ENCODE measurements at regions not wholly inside any gene's neighbourhood (a gene's known extent, or its start where the extent isn't known, plus 50 kb on each side); places are given as distances from the start of the nearest gene placed in this dataset.
"Not testable (repeated sequence)": the region's sequence is repeated elsewhere in the genome, so short reads cannot be mapped to it uniquely, and the experiment has no call there.

DNA sequence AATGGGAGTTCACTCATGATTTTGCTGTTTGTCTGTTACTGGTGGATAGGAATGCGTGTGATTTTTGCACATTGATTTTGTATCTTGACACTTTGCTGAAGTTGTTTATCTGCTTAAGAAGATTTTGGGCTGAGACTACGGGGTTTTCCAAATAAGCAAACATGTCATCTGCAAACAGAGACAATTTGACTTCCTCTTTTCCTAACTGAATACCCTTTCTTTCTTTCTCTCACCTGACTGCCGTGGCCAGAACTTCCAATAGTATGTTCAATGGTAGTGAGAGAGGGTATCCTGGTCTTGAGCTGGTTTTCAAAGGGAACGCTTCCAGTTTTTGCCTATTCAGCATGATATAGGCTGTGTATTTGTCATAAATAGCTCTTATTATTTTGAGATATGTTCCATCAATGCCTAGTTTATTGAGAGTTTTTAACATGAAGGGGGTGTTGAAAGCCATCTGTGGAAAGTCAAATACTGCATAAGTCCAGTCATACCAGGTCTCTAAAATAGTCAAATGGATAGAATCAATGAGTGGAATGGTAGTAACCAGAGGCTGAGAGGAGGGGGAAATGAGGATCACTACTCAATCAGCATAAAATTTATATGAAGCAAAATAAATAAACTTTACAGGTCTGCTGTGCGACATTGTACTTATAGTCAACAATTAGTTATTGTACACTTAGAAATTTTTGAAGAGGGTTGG lies 610.4 kb upstream of the ADGRB3 start:
- Histone ChIP-seq H3K9ac (replicated peaks; ENCODE audit: extremely low read depth, insufficient read depth, low read length) (no peak overlapping the region), H4K20me1 (replicated peaks; ENCODE audit: control insufficient read depth, extremely low read depth, insufficient read depth, low read length) (no peaks in the 10 kb centered on the region), H3K79me2 (ENCODE audit: control insufficient read depth, insufficient read depth, low read length) (no peaks in the 10 kb centered on the region), H3K36me3 (ENCODE audit: control insufficient read depth in 2 of 2, extremely low read depth in 1 of 2, insufficient read depth in 2 of 2, low read length in 2 of 2) (no peaks in the 10 kb centered on the region), H3K27me3 (ENCODE audit: control insufficient read depth in 2 of 2, insufficient read depth in 2 of 2, low read length in 2 of 2) (no peaks in the 10 kb centered on the region), H2AFZ (ENCODE audit: low read depth, low read length) (no peak overlapping the region), H3K27ac (ENCODE audit: insufficient read depth, low read depth, low read length) (no peak overlapping the region), H3K9me1 (replicated peaks; ENCODE audit: control insufficient read depth, extremely low read depth, insufficient read depth, low read length) (no peaks in the 10 kb centered on the region), H3K4me3 (replicated peaks in 1 of 3; ENCODE audit: insufficient read depth in 1 of 3, low read depth in 1 of 3, low read length in 3 of 3) (no peak overlapping the region), H3K9me3 (replicated peaks; ENCODE audit: control insufficient read depth, insufficient read depth, low read length) (peaks cover 2% of the 10 kb centered on the region), H3K4me2 (ENCODE audit: insufficient read depth, low read length) (no peak overlapping the region), H3K4me1 (ENCODE audit: control insufficient read depth, extremely low read depth, insufficient read depth, low read length) (no peaks in the 10 kb centered on the region)
- FAIRE-seq: no peak
- TF ChIP-seq MYC (IDR thresholded peaks at IDR 0.05; ENCODE audit: low read depth, low read length): no peak
- no peak for TF ChIP-seq GATA2 (IDR thresholded peaks at IDR 0.05; ENCODE audit: insufficient read depth, insufficient read length, low read depth, low read length)
- TF ChIP-seq EZH2 (IDR thresholded peaks at IDR 0.05; ENCODE audit: borderline replicate concordance, low read depth, low read length, severe bottlenecking): no peak
- no peak for TF ChIP-seq POLR2A (IDR thresholded peaks at IDR 0.05; ENCODE audit: low read depth, low read length)
- no peak for TF ChIP-seq JUN (IDR thresholded peaks at IDR 0.05; ENCODE audit: borderline replicate concordance, insufficient read depth, insufficient read length, low read depth)
- no peak for TF ChIP-seq MAX (IDR thresholded peaks at IDR 0.05; ENCODE audit: insufficient read depth, insufficient read length)
- TF ChIP-seq, protein P1, sequence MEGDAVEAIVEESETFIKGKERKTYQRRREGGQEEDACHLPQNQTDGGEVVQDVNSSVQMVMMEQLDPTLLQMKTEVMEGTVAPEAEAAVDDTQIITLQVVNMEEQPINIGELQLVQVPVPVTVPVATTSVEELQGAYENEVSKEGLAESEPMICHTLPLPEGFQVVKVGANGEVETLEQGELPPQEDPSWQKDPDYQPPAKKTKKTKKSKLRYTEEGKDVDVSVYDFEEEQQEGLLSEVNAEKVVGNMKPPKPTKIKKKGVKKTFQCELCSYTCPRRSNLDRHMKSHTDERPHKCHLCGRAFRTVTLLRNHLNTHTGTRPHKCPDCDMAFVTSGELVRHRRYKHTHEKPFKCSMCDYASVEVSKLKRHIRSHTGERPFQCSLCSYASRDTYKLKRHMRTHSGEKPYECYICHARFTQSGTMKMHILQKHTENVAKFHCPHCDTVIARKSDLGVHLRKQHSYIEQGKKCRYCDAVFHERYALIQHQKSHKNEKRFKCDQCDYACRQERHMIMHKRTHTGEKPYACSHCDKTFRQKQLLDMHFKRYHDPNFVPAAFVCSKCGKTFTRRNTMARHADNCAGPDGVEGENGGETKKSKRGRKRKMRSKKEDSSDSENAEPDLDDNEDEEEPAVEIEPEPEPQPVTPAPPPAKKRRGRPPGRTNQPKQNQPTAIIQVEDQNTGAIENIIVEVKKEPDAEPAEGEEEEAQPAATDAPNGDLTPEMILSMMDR (IDR thresholded peaks at IDR 0.05; ENCODE audit: extremely low read depth in 1 of 2, insufficient read depth in 1 of 2, low read depth in 1 of 2, low read length in 2 of 2): no peak
- no peak for TF ChIP-seq POLR2AphosphoS5 (IDR thresholded peaks at IDR 0.05; ENCODE audit: insufficient read depth, low read depth, low read length)
- no peak for TF ChIP-seq FOS (IDR thresholded peaks at IDR 0.05; ENCODE audit: borderline replicate concordance, insufficient read depth, low read length)
- dilution Hi-C loops (cut with MboI; ENCODE audit: extremely low pct_ligation_motif_present, low sequenced_read_pairs): no loop called here
- intact Hi-C loops (cut with micrococcal nuclease): no loop called here
- CTCF ChIA-PET: no interaction called here
- no TSS peak for BruUV-seq (replicated peaks)
- no peak for DNase-seq (ENCODE audit: low read depth, low spot score)
- POLR2A ChIA-PET: no interaction called here

DNA sequence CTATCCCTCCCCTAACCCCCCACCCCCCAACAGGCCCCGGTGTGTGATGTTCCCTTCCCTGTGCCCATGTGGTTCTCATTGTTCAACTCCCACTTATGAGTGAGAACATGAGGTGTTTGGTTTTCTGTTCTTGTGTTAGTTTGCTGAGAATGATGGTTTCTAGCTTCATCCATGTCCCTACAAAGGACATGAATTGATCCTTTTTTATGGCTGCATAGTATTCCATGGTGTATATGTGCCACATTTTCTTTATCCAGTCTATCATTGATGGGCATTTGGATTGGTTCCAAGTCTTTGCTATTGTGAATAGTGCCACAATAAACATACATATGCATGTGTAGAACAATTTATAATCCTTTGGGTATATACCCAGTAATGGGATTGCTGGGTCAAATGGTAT lies 612.1 kb upstream of the ADGRB3 start:
- H4K20me1 ChIP-seq (replicated peaks; ENCODE audit: control insufficient read depth, extremely low read depth, insufficient read depth, low read length); intact Hi-C loops (cut with micrococcal nuclease); H3K27ac ChIP-seq (ENCODE audit: insufficient read depth, low read depth, low read length); POLR2A ChIA-PET; H3K27me3 ChIP-seq (ENCODE audit: control insufficient read depth in 2 of 2, insufficient read depth in 2 of 2, low read length in 2 of 2); H3K4me1 ChIP-seq (ENCODE audit: control insufficient read depth, extremely low read depth, insufficient read depth, low read length); H3K9ac ChIP-seq (replicated peaks; ENCODE audit: extremely low read depth, insufficient read depth, low read length); DNase-seq (ENCODE audit: low read depth, low spot score); H3K4me2 ChIP-seq (ENCODE audit: insufficient read depth, low read length); CTCF ChIA-PET; dilution Hi-C loops (cut with MboI; ENCODE audit: extremely low pct_ligation_motif_present, low sequenced_read_pairs); FAIRE-seq; H3K9me1 ChIP-seq (replicated peaks; ENCODE audit: control insufficient read depth, extremely low read depth, insufficient read depth, low read length); H3K36me3 ChIP-seq (ENCODE audit: control insufficient read depth in 2 of 2, extremely low read depth in 1 of 2, insufficient read depth in 2 of 2, low read length in 2 of 2); BruUV-seq (replicated peaks); H3K9me3 ChIP-seq (replicated peaks; ENCODE audit: control insufficient read depth, insufficient read depth, low read length); H2AFZ ChIP-seq (ENCODE audit: low read depth, low read length); H3K79me2 ChIP-seq (ENCODE audit: control insufficient read depth, insufficient read depth, low read length); H3K4me3 ChIP-seq (replicated peaks in 1 of 3; ENCODE audit: insufficient read depth in 1 of 3, low read depth in 1 of 3, low read length in 3 of 3): not testable (repeated sequence)

Measured in endothelial cell of umbilical vein (primary cell).